Embryonic facial prominence (tissue), 1 donor: ENCODE measurements at regions not wholly inside any gene's neighbourhood (a gene's known extent, or its start where the extent isn't known, plus 50 kb on each side); places are given as distances from the start of the nearest gene placed in this dataset.

ENCODE experiments used
- DNase-seq: peaks from one replicate; pipeline ENCODE4 v3.0.0-alpha.2; 2016; ENCODE audit errors: extremely low spot score

DNA sequence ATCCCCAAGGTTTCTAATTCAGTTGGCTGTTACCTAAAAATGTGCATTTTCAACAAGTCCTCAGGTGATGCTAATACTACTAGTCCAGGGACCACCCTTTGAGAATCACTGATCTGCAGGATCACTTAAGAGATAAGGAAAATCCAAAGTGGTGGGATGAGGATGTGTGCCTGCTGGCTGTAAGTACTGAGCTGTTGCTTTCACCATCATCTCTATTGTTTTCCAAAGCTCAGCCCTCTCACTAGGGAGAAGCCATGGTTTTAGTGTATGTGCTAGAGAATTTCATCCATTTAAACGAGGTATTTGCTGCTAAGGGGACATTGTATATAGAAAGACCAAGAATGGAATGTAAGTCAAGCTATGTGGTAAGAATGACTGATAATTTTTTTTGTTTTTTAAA lies 202.3 kb downstream of the KIF21A start:
- no peak for DNase-seq

DNA sequence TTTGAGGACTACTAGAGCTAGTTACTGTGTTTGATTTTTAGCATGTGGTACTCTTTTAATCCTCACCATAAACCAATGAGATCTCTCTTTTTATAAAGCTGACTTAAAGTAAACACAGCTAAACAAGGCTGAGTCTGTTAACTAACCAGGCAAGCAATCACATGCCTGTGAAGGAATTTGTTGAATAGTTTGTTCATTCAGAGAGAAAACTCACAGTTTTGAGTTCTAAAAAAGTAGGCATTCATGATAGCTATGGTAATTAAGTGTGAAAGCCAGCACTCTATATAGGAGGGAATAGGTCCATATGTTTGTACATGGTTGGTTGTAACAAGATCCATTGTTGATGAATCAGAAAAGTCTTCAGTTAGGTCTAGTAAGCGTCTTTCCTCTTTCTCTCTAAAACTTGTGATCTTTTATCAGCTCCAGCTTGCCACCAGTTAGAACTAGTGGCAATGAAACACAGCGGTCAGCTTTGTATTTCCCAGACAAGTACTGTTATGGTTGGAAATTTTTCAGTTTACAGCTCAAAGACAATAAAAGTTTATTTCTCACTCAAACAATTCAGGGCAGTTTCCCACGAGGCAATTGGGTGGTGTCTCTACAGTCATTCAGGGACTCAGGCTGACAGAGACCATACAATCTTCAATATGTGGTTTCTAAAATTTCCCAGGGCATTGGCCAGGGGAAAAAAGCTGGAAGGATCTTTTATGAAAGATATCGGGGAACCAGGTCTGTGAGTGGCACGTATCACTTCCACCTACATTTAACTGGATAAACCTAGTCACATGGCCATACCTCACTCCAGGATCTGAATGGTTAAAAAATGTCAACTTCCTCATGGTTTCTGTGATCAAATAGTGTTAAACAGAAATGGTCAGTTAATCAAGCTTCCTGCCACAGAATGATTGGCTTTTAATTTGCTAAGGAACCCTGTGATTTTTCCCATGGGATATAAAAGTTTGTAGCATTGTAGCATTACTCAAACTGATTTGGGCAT lies 203.1 kb downstream of the KIF21A start:
- DNase-seq, result no peak

DNA sequence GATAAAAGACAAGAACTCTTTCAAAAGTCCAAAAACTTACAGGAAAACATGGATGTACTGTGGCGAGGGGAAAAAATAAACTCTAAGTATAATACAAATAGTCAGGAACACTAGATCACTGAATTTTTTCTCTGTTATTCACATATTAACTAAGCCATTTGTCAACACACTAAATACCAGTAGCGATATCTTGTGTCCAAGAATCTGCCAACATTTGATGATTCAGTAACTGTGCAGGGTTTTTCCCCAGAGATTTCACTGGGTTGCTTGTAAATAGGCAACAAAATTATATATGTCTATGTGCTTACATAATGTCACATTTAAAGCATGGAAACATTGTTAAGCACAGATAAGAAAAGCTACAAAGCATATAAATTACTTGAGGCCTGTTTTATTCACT lies 205.9 kb downstream of the KIF21A start:
- no peak for DNase-seq

DNA sequence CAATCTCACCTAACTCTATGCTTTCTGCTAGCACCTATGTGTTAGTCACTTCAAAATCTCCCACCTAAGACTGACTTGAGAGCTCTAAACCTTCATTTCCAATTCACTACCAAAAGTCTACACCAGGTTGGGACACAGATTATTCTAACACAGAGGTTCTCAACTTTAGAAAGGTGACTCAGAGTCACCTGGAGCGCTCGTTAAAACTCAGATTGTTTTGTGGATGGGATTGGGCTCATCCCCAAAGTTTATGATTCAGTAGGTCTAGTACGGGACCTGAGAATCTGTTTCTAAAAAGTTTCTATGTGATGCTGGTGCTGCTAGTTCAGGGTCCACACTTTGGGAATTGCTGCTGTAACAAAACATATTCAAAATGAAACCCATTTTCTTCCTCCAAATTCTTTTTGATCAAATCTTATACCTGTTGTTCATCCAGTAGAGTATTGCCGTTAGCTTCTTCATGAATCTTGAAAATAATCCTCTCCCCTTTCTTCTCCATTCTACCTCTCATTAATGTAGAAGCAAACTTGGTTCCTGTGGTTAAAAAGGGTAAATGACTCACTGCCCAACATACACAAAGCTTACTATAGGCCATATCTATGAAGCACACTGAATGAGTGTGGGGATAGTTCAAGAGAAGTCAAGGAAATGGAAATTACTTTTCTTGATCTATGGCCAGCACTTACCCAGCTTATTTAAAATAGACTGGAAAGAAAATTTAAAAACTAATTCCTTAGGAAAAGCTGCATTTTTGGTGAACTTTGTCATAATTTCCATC lies 206.7 kb downstream of the KIF21A start:
- no peak for DNase-seq

DNA sequence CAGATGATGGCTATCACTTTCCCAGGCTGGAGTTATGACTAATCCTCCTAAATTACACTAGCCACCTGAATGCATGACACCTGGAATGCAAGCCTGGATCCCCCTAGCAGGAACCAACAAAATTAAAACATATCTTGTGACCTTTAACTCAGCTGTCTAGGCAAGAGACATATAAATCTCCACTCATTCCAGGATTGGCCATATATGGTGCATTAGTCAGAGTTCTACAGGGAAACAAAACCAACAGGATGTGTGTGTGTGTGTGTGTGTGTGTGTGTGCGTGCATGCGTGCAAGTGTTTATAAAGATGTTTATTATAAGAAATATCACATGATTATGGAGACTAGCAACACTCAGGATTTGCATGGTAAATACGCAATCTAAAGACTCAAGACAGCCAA lies 212.8 kb downstream of the KIF21A start:
- DNase-seq, result no peak

DNA sequence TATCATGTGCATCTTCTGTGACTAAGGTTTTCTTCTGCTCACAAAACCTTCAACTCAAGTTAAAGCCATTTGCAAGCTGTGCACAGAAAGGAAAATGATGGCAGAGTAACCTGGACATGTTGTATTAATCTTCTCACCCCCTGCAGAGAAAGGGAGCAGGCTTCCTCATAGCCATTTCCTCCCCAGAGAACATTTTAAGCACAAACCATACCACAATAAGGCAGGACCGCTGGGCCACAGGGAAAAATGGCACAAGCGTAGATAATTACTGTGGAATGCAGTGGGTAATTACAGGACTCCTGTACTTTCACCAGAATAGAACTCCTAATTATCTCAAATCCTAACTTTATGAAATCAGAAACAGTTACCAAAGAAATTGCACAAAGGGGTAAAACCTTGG lies 215.7 kb downstream of the KIF21A start:
- no peak for DNase-seq

DNA sequence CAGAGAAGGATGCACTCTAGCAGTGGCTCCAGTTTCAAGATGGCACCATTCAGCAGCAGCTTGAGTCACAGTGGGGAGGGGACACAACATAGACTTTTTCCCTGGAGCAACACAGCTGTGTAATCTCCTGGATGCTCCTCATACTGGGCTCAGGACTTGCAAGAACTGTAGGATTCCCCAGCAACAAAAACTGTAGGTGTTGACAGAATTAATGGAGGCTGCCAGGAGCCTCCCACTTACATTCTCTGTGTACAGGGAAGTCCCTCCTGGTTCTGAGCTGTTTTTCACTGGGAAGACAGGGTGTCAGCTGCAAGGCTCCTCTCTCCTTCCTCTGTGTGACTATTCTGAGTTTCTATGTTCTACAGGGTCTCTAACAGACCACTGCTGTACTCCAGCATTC lies 217.9 kb downstream of the KIF21A start:
- no peak for DNase-seq

DNA sequence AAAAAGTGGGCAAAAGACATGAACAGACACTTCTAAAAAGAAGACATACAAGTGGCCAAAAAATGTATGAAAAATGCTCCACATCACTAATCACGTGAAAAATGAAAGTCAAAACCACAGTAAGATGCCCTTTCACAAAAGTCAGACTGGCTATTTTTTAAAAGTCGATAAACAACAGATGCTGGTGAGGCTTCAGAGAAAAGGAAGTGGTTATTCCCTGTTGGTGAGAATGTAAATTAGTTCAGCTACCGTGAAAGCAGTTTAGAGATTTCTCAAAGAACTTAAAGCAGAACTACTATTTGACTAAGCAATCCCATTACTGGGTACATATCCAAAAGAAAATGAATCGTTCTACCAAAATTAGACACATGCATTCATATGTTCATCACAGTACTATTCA lies 237.0 kb downstream of the KIF21A start:
- no peak for DNase-seq

DNA sequence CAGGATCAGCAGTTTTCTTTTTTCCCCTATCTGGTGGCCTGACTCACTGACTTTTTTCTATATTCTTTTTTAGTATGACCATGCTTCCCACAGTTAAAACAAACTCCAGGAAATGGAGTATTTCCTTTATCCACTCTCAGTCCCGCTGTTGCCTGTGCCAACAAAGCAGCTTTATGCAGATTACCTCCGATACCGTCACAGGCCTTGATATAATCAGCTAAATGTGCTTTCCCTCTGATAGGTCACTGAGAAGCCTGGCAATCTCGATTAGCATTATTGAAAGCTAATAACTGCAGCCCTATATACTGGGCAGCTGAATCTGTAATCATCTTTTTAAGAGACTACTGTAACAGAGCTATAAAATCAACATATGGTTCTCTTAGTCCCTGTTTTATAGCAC lies 243.6 kb downstream of the KIF21A start:
- no peak for DNase-seq

DNA sequence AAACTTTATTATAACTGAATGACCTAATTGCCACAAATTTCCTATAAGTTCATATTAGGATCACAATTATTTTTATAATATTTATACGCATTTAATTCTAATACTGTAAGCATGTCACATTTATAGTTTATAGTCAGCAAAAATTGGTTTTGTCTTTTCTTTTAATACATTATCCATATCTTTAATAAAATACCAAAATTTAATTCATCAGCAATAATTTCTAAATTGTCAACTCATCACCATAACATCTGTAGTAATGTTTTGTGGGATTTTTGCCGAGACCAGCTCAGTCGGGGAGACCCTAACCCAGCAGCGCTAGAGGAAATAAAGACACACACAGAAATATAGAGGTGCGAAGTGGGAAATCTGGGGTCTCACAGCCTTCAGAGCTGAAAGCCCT lies 254.2 kb downstream of the KIF21A start:
- DNase-seq, result no peak

DNA sequence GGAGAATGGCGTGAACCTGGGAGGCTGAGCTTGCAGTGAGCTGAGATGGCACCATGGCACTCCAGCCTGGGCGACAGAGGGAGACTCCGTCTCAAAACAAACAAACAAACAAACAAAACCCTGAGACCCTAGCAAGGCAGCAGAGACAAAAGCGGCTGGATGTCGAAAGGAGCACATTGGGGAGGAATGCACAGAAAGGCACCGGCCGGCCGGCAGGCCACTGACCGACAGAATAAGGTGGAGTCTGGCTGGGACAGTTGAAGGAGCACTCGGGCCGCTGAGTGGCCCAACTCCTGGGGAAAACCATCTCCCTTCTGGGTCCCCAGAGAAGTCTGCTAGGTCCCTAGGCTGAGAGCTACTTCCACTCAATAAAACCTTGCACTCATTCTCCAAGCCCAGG lies 256.2 kb downstream of the KIF21A start:
- DNase-seq, result no peak

DNA sequence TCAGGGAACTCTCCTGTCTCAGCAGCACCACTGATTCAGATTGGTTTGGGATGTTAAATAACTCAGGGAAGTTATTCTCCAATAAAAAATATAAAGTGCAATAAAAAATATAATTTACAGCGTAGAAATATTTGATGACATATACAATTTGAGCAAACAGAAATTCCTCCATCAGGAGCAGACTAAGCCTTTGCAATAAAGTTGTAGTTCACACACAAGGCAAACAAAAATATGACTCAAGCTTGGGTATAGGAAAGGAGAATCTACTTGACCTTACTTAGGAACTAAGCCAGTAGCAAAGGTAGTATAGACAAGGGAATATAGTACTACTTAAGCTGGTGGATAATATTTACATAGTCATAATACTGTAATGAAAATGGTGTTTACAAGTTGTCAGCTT lies 264.1 kb downstream of the KIF21A start:
- no peak for DNase-seq

DNA sequence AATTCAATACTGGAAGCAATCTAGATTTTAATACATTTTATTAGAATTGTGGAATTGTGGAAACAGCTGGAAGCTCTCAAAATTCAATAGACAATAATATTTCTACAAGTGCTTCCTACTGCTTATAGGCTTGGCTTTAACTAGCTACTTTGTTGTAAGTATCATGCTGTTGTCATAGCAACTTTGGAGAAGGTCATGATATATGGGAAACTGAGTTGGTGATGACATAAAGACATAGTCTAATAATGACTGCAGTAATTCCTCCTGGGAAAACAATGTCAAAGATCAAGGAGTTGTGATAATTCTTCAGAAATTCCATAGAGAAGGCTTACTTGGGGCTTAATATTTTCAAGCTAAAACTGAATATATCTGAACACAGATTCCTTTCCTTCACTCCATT lies 266.6 kb downstream of the KIF21A start:
- DNase-seq, result peak; percentile 22

DNA sequence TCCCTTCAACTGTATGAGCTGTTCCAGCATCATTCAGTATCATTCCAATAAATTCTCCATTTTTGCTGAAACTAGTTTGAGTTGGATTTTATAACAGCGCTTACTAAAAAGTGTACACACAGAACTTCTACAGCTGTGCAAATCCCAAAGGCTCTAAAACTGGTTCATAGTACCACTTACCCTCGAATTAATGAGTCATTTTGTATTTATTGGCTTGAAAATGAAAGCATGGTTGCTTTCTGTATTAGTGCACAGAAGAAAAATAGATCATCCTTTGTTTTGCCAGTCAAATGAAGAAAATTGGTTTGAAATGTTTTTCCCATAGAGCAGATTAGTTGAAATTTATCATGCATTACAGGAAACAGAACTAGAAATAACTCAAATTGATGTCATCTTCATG lies 268.3 kb upstream of the CPNE8 start:
- DNase-seq, result no peak

DNA sequence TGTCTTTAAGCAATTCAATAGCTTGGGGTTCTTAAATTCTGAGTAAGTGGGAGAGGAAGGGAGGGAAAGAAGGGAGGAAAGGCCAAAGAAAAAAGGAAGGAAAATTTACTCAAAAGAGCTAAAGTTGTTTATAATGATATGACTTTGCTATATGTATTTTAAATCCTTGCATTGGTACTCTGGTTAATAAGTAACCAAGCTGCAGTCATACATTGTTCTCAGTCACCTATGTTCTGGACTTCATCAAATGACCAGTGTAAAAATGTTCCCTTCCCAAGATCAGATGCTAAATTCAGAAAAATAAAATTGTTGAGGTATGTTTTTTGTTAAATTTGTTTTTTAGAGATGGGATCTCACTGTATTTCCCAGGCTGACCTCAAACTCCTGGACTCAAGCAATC lies 259.9 kb upstream of the CPNE8 start:
- DNase-seq, result no peak

DNA sequence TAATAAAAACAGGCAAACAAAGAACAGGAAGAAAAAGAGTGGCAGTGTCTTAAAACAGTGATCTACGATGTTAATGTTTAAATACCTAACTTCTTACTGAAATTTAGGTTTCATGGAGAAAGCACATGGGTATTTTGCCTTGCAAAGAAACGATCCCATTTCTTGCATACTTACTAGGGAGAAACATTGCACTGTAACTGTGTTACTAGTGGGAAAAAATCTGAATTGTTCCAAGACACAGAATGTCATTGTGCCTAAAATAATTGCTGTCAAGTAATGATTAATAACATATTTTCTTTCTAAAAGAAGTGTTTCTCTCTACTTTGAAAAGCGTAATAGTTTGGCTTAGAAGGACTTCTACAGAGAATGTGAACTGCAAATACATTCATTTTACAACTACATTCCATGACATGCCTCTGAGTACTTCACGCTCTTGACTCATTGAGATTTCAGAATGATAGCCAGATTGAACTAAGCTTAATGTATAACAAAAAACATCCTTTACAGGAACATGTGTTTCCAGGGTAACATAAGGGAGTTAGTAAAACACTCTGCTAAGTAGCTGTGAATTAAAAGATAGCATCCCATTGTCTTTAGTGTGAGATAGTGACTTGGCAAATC lies 256.2 kb upstream of the CPNE8 start:
- DNase-seq, result no peak

DNA sequence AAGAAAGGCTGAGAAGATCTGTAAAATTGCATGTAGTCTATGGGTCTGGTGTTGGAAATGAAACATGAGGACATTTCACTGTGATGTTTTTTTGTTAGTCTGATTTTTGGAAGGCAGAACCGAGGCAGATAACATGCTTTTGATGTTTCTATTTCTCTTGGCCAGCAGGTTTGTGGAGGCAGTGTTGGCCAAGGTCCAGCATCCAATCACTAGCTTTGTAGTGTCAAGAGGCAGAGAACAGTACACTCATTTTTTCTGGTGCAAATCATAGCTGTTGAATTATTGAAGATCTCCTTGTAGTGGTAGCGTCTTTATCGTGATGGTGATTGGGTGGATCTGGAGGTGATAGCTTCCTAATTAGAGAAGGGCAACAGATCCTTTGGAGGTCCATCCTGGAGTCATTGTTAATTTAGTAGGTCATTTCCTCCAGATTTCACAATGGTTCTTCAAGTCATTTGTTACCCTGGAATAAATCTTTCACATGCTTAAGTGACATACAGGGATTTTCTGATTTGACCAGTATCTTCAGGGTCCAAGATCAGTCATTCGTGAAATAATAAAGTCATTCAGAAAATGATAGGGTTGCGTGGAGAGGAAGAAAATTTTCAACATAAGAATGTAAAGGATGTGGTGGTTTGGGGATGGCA lies 252.4 kb upstream of the CPNE8 start:
- no peak for DNase-seq

DNA sequence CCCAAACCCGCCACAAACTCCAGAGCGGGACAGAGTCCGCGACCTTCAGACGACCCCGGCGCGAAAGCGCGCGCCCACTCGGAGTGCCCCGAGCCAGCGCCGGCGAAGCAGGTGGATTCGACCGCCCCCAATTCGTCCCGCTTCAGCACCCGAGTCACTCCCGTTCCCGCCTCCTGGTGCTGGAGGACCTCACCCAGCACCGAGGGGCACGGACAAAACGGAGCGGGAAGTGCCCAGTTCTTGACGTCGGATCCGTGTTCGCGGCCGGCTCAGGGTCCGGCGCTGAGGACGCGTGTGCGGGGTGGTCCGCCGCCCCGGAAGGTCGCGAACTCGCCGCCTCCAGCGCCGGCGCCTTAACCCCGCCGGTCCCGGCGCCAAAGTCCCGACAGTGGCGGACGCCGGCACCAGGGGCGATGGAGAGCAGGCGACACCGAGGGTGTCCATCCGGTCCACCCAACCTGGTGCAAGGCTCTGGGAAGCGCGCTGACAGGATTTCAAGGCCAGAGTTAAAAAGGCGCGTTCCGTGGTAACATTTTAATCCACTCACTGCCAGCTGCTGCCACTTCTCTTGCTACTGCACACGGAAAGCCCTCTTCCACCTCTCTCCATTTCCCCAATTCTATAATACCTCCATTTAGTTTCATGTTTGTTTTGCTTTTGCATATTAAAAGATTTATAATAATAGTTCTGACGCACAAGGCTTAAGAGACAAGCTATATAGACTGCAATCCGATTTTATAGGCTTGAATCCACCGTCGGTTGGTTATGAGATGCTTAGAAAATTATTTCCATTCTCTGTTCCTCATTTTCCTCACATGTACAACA lies 240.0 kb upstream of the CPNE8 start:
- no peak for DNase-seq

DNA sequence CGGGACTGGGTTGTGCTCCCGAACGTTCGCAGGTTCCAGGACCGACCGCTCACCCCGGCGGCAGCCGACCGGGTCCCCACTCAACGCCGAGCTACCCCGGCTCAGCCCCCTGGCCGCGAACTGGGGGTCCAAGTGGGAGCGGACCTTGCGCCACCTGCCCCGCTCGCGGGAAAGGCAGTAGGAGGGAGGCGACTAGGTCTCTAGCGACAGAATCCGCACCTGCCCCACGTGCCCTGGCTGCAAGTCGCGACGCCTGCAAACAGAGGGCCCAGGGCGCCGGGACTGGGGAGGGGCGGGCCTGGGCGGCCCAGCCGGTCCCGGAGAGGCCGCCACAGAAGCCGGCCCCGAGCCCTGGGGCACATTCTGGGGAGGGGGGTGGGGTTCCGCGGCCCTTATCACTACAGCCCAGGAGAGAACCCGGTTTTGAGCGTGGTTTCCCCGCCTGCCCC lies 239.2 kb upstream of the CPNE8 start:
- no peak for DNase-seq

DNA sequence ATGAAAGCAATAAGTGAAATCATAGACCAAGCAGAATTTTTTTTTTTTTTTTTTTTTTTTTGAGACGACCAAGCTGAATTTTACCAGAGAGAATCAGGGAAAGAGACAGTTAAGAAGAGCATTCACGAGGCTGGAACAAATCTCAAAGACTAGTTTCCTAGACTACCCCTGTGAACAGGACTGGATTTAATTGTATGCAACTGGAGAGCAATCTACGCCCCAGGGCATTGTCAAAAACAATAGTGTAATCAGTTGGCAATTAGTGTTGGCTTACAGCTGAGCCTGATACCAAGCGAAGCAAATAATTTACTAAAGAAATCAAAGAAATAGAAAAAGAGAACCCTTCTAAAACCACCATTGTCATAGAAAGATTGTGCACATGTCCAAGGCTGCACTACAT lies 232.9 kb upstream of the CPNE8 start:
- DNase-seq, result no peak

DNA sequence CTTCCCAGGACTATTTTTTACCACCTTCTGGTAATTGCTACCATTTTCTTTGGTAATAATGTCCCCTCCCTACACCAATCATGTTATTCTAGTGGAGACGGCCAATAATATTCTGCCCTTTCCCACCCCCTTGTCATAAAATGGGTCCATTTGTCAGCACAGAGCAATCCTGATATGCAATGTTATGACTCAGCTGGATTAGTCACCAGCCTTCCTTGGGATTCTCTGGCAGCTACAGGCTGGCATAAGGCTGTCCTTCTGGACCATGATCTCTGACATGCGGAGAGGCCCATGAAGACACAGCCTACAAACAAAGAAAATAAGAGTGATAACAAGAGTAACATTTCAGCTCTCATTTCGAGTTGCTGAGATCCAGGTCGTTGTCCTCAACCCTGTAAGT lies 222.0 kb upstream of the CPNE8 start:
- no peak for DNase-seq
